ENCODE measurements at regions not wholly inside any gene's neighbourhood (a gene's known extent, or its start where the extent isn't known, plus 50 kb on each side); places are given as distances from the start of the nearest gene placed in this dataset.

DNA sequence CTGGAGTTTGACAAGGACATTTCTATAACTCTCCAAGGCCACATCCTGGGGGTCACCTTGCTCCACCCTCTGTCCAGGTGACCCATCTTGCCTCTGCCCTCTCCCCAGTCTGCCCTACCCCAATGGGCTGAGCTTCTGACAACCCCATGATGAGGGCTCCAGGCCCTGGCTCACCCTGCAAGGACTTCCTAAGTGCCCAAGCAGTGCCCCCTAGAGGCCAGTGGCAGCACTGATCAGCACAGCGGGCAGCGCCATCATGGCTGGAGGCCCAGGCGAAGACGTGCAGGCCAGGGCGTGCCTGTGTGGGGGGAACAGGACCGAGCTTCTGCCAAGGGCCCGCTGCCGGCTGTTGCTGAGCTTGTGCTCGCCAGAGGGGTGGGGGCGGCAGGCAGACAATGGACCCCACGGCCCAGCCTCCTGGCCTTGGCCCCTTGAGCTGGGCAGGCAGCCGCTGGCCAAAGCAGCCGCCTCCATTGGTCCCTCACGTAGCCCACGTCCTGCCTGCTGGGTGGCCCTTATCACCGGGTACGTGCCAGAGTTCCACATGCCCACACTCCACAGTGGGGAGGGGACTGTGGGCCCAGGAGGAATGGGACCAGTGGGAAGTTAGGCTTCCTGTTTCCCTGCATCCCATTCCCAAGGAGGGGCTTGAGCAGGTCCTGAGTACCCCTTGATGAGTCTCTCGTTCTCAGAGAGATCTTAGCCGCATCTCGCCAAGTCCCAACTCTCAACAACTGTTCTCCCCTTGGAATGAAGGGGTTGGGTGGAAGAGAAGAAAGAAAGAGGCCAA, 64.3 kb downstream of the MRPL14 start:
- no peak for DNase-seq (ENCODE audit: low read depth in 4 of 4, low spot score in 3 of 4)

GRCh38 chr6:44062105-44062770, 65.0 kb downstream of the MRPL14 start:
- DNase-seq (ENCODE audit: low read depth in 4 of 4, low spot score in 3 of 4) = no peak

GRCh38 chr6:44061375-44062104, 65.7 kb downstream of the MRPL14 start:
- DNase-seq (ENCODE audit: low read depth in 4 of 4, low spot score in 3 of 4) = no peak

GRCh38 chr6:44060612-44061374, 66.5 kb downstream of the MRPL14 start:
- DNase-seq (ENCODE audit: low read depth in 4 of 4, low spot score in 3 of 4) = no peak

DNA sequence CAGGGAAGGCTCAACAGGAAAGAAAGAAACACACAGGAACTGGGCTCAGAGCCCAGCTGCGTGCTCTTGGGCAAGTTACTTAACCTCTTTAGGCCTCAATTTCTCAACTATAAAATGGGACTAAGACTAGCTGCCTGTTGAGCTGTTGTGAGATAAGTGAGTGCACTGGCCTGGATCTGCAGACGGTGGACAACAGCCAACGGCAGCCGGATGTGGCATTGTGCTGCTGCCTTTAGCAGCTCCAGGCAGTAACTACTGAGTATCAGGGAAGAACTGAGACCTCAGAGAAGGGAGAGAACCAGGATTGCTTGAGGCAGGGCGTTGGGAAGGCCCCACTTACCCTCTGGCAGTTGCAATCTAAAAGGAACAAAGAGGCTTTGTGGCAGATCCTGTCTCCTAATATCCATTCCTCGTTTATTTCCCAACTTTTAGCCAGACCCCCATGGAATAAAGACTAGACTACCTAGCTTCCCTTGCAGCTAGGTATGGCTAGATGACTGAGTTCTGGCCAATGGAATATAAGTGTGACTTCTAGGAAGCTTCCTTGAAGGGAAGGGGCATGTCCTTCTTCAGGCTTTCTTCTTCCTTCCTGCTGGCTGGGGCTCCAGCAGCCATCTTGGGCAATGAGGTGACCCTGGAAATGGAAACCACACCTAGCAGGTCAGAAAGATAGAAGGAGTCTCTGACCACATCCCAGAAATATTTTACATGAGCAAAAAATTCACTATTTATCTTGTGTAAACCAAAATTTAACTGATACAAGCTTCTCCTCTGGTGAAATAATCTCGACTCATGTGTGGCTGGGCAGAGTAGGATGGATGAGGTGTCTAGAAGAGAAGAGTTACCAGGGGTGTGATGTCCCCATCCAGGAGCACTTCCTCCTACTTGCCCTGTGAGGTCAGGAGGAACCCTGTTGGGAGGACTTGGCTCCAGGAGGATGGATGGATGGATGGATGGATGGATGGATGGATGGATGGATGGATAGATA, 67.6 kb downstream of the MRPL14 start:
- no peak for DNase-seq (ENCODE audit: low read depth in 4 of 4, low spot score in 3 of 4)

DNA sequence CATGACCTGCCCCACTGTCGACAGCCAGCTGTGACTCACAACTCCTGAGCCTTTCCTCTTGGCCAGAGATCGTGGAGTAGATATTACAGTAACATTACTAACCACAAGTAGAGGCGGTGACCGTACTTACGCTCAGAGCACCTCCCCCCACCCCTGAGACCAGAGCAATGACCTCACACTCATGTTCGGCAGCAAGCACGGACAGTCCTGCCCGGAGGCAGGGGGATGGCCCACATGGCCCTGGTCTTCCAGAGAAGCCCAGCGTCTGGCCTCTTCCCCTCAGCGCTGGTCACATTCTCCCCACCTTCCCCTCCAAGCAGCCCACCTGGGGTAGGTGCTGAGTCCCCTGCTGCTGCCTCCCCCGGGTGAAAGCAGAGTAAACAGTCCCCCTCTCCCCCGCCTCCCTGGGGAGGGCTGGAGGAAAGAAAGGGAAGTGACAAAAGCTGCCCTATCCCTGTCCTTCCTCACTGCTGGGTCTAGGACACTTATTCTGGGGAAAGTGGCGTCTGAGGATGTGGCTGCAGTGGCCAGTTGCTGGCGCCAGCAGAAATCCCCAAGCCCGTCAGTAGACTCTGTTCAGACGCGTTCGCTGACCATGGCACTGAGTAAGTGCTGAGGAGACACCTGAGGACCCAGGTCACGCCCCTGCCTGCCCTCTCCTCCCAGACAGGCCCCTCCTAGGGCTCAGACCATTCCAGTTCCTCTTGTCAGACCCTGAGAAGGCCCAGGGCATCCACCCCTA, 68.5 kb downstream of the MRPL14 start:
- no peak for DNase-seq (ENCODE audit: low read depth in 4 of 4, low spot score in 3 of 4)

DNA sequence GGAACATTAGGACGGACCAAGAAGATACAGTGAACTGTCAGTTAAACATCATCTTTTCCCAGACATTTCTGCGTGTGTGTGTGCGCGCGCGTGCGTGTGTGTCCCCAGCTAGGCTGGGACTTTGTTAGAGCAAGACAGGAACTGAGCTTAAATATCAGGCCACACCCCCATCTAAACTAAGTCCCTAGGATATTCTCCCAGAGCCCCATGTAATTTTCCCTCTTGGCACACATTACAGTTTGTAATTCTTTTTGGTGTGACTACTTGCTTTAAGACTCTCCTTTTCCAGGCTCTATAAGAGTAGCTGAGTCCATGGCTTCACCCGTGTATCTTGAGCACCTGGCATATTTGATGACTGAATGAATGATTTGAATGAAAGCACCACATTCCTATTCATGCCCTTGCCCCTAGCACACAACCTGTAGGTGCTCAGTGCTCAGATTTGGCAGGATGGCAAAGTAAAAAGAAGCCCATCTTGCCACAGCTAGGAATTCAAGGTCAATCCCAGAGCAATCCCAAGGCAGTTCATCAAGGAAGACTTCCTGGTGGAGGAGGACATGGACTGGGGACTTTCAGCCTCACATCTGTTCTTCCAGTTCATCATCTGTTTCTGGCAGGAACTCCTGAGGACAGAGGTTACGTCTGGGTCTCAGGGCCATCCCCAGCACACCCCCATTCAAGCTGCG, 69.2 kb downstream of the MRPL14 start:
- DNase-seq (ENCODE audit: low read depth in 4 of 4, low spot score in 3 of 4) = no peak

DNA sequence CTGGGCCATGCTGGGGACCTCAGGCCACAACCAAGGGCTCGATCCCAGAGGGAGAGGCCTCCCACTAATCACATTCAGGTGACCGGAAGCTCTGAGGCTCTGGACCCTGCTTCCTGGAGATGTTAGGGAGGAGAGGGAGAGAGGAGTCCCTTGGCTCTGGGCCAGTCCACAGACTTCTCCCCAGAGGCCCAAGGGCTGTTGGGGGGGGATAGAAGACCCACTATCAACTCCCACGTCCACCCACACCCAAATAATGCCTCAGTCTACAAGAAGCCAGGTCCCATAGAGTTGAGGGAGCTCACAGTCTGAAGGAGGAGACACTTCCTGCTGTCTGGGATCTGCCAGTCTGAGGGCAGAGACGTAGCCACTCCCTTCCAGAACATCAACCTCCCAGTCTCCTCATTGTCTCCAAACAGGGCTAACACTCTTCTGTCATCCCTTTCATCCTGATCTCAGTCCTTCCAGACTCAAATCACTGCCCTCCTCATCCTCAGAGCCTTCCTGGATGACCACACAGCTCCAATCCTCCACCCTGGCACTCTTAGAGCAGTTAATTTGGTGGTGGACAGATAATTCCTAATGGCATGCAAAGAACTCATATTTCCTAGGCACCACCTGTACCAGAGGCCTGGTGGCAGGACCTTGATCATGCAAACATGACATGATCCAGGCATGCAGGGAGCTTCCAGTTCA, 69.9 kb downstream of the MRPL14 start:
- no peak for DNase-seq (ENCODE audit: low read depth in 4 of 4, low spot score in 3 of 4)

DNA sequence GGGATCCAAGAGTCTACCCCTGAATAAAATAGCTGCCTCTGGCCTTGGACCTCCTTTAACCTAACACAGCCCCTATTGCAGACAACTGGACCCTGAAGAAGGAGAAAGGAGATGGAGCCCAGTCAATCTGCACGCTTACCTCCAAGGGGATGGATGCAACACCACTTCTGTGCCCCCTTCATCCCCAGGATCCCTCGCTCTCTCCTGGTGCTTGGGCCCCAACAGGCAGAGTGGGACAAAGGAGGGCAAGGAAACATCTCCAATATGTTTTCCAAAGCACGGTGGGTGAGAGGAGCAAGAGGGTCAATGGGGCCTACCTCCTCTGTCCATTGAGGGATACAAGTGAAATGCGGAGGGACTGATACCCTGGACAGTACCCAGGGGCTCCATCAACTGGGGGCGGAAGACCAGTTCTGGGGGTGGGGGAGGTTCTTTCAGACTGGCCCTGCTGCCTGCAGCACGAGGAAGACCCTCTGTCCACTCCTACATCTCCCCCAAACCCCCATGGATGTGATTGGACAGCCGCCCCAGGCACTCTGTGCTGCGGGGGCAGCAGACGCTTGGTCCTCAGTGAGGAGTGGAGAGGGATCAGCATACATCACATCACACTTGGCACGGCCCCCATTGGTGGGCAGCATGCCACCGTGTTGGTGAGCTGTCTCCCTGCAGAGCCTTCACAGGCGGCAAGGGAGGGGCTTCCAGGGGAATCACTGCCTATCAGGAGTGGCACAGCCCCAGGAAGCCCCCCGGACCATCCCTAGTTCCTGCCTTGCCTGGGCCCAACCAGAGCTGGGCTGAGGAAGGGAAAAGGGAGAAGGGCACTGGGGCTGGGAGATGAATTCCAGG, 70.6 kb downstream of the MRPL14 start:
- DNase-seq (ENCODE audit: low read depth in 4 of 4, low spot score in 3 of 4) = no peak

- no peak for DNase-seq (ENCODE audit: low read depth in 4 of 4, low spot score in 3 of 4)
Observed at GRCh38 chr6:44054721-44055559, 72.3 kb downstream of the MRPL14 start.

DNA sequence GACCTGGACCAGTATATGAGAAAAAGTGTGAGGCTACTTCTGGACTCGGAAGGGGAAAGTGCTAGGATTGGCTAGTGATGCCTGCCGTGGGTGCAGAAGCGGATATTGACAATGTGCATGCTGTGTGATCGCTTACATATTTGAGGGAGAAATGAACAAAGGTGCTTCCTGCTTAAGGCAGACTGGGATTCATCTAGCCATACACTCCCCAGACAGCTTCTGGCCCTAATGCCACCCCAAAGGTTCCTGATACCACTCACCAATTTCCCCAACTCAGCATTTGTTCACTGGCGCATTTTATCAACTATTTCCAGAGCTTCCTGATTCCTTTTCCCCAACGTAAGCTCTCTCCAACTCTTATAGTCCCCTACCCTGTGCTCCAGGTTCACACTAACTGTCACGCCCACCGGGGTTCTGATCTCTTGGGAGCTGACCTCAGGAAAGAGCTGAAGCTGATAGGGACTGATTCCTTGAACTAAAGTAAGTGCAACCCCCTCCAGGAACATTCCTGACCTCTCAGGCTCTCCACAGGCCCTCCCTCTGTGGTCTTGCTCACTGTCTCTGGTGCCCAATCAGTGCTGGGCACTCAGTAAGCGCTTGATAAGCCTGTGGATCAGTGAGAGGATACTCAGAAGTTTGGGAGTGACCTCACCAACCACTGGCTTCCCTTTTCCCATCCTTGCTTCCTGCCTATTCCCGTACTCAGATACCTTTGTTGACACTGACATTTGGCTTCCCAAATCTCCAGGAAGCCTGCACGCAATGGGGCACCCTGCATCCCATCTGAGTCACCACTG, 73.3 kb downstream of the MRPL14 start:
- no peak for DNase-seq (ENCODE audit: low read depth in 4 of 4, low spot score in 3 of 4)

GRCh38 chr6:44053106-44053756, 74.0 kb downstream of the MRPL14 start:
- DNase-seq (ENCODE audit: low read depth in 4 of 4, low spot score in 3 of 4) = no peak

DNA sequence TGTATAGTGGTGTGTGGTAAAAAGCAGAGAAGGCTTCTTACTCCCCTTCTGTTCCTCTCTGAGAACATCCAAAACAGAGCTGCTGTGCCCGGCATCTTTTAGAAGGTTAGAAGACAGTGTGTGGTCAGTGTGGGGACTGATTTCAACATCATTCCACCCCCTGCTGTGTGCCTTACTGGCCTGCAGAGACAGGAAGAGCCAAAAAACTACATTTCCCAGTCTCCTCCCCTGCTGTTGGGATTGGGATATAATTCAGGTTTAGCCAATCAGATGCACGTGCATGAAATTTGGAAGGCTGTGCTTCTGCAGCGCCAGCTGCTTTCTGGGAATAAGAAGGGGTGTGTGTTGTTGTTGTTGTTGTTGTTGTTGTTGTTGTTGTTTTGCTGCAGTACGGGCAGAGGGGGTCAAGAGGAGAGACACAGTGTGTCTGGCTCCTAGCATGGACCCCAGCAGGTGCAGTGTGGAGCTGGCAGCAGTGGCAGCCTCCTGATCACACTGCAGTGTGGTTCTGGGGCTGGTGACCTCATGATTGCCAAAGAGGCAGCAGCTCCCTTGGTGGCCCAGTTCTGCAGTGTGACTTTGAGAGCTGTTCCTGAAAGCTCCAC, 74.7 kb downstream of the MRPL14 start:
- DNase-seq (ENCODE audit: low read depth in 4 of 4, low spot score in 3 of 4) = no peak

DNA sequence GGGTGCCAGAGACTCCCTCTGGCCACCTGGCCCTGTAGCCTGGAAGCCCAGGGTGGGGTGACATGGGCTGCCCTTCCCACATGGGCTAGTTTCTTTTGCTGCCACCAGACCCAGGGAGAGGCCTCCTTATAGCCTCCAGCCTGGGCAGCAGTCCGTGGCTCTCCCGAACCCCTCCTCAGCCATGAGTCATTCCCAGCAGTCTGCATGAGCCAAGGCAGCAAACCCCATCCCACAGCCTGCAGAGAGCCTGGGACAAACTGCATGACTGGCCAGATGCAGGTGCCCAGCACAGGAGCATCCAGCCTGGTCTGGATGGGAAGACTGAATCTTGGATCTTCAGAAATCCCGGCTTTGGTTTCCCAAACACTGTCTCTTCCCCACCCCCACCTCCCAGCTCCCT, 75.7 kb downstream of the MRPL14 start:
- no peak for DNase-seq (ENCODE audit: low read depth in 4 of 4, low spot score in 3 of 4)
